ENCODE measurements at regions not wholly inside any gene's neighbourhood (a gene's known extent, or its start where the extent isn't known, plus 50 kb on each side); places are given as distances from the start of the nearest gene placed in this dataset.

DNA sequence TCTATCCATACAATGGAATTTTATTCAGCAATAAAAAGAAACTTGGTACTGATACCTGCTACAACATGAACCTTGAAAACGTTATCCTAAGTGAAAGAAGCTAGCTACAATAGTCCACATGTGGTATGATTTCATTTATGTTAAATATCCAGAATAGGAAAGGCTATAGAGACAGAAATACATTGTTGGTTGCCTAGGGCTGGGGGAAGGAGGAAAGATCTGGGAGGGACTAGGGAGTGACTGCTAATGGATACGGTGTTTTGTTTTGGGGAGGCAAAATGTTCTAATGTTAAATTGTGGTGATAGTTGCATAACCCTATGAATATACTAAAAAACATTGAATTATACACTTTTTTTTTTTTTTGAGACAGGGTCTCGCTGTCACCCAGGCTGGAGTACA lies 141.1 kb upstream of the ARX start:
- TF ChIP-seq, protein P1, sequence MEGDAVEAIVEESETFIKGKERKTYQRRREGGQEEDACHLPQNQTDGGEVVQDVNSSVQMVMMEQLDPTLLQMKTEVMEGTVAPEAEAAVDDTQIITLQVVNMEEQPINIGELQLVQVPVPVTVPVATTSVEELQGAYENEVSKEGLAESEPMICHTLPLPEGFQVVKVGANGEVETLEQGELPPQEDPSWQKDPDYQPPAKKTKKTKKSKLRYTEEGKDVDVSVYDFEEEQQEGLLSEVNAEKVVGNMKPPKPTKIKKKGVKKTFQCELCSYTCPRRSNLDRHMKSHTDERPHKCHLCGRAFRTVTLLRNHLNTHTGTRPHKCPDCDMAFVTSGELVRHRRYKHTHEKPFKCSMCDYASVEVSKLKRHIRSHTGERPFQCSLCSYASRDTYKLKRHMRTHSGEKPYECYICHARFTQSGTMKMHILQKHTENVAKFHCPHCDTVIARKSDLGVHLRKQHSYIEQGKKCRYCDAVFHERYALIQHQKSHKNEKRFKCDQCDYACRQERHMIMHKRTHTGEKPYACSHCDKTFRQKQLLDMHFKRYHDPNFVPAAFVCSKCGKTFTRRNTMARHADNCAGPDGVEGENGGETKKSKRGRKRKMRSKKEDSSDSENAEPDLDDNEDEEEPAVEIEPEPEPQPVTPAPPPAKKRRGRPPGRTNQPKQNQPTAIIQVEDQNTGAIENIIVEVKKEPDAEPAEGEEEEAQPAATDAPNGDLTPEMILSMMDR (IDR thresholded peaks at IDR 0.05), result no peak
- no peak for TF ChIP-seq POLR2A (IDR thresholded peaks at IDR 0.05)

Measured in breast epithelium (tissue), 3 donors.